ENCODE measurements at regions not wholly inside any gene's neighbourhood (a gene's known extent, or its start where the extent isn't known, plus 50 kb on each side); places are given as distances from the start of the nearest gene placed in this dataset.

- Mint-ChIP-seq H3K4me1 (ENCODE audit: low read depth) (no peaks in the 10 kb centered on the region), H3K27me3 (peaks cover 21% of the 10 kb centered on the region), H3K27ac (no peak overlapping the region), H3K4me3 (ENCODE audit: low read depth) (no peak overlapping the region), H3K36me3 (ENCODE audit: insufficient read depth) (no peaks in the 10 kb centered on the region), H3K9me3 (ENCODE audit: low read depth) (no peaks in the 10 kb centered on the region)
- no peak for DNase-seq (ENCODE audit: low spot score, unreplicated experiment)
- no peak for TF ChIP-seq CTCF (IDR thresholded peaks at IDR 0.05; ENCODE audit: unreplicated experiment)
Measured at GRCh38 chr12:125919856-125920470, 854.7 kb downstream of the AACS start.

GRCh38 chr12:125922330-125922729, 857.1 kb downstream of the AACS start:
- no peaks in the 10 kb centered on the region for H3K9me3 Mint-ChIP-seq (ENCODE audit: low read depth)
- H3K27ac Mint-ChIP-seq = no peak overlapping the region
- H3K4me1 Mint-ChIP-seq (ENCODE audit: low read depth) = no peaks in the 10 kb centered on the region
- no peak for DNase-seq (ENCODE audit: low spot score, unreplicated experiment)
- H3K4me3 Mint-ChIP-seq (ENCODE audit: low read depth) = no peak overlapping the region
- no peaks in the 10 kb centered on the region for H3K36me3 Mint-ChIP-seq (ENCODE audit: insufficient read depth)
- peaks cover 21% of the 10 kb centered on the region for H3K27me3 Mint-ChIP-seq
- TF ChIP-seq CTCF (IDR thresholded peaks at IDR 0.05; ENCODE audit: unreplicated experiment) = no peak

- Mint-ChIP-seq H3K4me3 (ENCODE audit: low read depth) (no peak overlapping the region), H3K4me1 (ENCODE audit: low read depth) (no peaks in the 10 kb centered on the region), H3K36me3 (ENCODE audit: insufficient read depth) (no peaks in the 10 kb centered on the region), H3K27ac (no peak overlapping the region), H3K27me3 (peaks cover 10% of the 10 kb centered on the region), H3K9me3 (ENCODE audit: low read depth) (peaks cover 2% of the 10 kb centered on the region)
- TF ChIP-seq CTCF (IDR thresholded peaks at IDR 0.05; ENCODE audit: unreplicated experiment) = no peak
- no peak for DNase-seq (ENCODE audit: low spot score, unreplicated experiment)
Measured at GRCh38 chr12:125936502-125936901, 871.3 kb downstream of the AACS start.

GRCh38 chr12:125944446-125944845, 879.2 kb downstream of the AACS start:
- Mint-ChIP-seq H3K27ac (no peak overlapping the region), H3K36me3 (ENCODE audit: insufficient read depth) (no peaks in the 10 kb centered on the region)
- TF ChIP-seq CTCF (IDR thresholded peaks at IDR 0.05; ENCODE audit: unreplicated experiment) = no peak

GRCh38 chr12:125949471-125949870, 884.2 kb downstream of the AACS start:
- DNase-seq (ENCODE audit: low spot score, unreplicated experiment) = no peak
- H3K36me3 Mint-ChIP-seq (ENCODE audit: insufficient read depth) = no peaks in the 10 kb centered on the region
- TF ChIP-seq CTCF (IDR thresholded peaks at IDR 0.05; ENCODE audit: unreplicated experiment) = no peak
- no peaks in the 10 kb centered on the region for H3K4me1 Mint-ChIP-seq (ENCODE audit: low read depth)
- peaks cover 19% of the 10 kb centered on the region for H3K27me3 Mint-ChIP-seq
- H3K4me3 Mint-ChIP-seq (ENCODE audit: low read depth) = no peak overlapping the region
- no peaks in the 10 kb centered on the region for H3K9me3 Mint-ChIP-seq (ENCODE audit: low read depth)
- no peak overlapping the region for H3K27ac Mint-ChIP-seq

More at GRCh38 chr12:125944446-125944845, 879.2 kb downstream of the AACS start:
- H3K27me3 Mint-ChIP-seq = peaks cover 7% of the 10 kb centered on the region
- no peaks in the 10 kb centered on the region for H3K4me1 Mint-ChIP-seq (ENCODE audit: low read depth)
- H3K9me3 Mint-ChIP-seq (ENCODE audit: low read depth) = no peaks in the 10 kb centered on the region
- DNase-seq (ENCODE audit: low spot score, unreplicated experiment) = no peak
- no peak overlapping the region for H3K4me3 Mint-ChIP-seq (ENCODE audit: low read depth)

All from progenitor cell of endocrine pancreas (in vitro differentiated cells).